ENCODE measurements at regions not wholly inside any gene's neighbourhood (a gene's known extent, or its start where the extent isn't known, plus 50 kb on each side); places are given as distances from the start of the nearest gene placed in this dataset.

DNA sequence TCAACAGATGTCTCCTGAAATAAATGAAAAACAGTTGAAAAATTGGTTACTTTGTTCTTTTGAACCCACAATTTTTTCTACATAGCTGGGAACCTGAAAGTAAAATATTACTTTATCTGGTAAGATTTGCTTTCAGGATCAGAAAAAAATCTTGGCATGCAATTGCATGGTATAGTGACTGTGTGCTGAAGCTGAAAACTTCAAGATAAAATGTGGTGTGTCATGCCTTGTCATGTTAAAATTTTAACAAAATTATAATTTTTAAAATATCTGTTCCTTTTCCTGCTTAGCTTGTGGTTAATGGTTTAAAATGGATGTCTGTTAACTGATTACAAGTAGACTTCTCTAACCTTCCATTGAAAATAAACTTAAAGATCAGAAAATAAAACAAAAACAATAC is 904.8 kb downstream of the PDHA2 start:
- TF ChIP-seq POLR2A (IDR thresholded peaks at IDR 0.05; ENCODE audit: low read depth, low read length) = no peak
- TF ChIP-seq POLR2AphosphoS5 (IDR thresholded peaks at IDR 0.05; ENCODE audit: low read depth, low read length) = no peak
- no peak for TF ChIP-seq TAF1 (IDR thresholded peaks at IDR 0.05; ENCODE audit: borderline replicate concordance, low read depth, low read length)
